Cardiac fibroblast (primary cell): ENCODE measurements at regions not wholly inside any gene's neighbourhood (a gene's known extent, or its start where the extent isn't known, plus 50 kb on each side); places are given as distances from the start of the nearest gene placed in this dataset.
A peak's percentile ranks its signal among the peaks of the same experiment; 100 is the strongest.
"Not testable (repeated sequence)": the region's sequence is repeated elsewhere in the genome, so short reads cannot be mapped to it uniquely, and the experiment has no call there.

ENCODE experiments used
- DNase-seq, 2 donors: peaks; one replicate each; pipeline versions ENCODE4 v3.0.0 to v3.0.0-alpha.2; 2010; ENCODE audit warnings: low read depth in 2 of 2
- H3K4me3 ChIP-seq, 2 donors: replicated peaks in 1 of 2; 1 replicate in 1 of 2; 2 replicates in 1 of 2; pipeline ENCODE4 v1.5.1; 2011; ENCODE audit warnings: low read depth in 2 of 2, low read length in 2 of 2, mild to moderate bottlenecking in 2 of 2, moderate library complexity in 1 of 2
- TF ChIP-seq, protein P1 (sequence below): IDR thresholded peaks from one replicate; pipeline ENCODE4 v1.5.1; 2011; ENCODE audit warnings: low read depth, mild to moderate bottlenecking, low read length, inconsistent platforms

- TF ChIP-seq, protein P1, sequence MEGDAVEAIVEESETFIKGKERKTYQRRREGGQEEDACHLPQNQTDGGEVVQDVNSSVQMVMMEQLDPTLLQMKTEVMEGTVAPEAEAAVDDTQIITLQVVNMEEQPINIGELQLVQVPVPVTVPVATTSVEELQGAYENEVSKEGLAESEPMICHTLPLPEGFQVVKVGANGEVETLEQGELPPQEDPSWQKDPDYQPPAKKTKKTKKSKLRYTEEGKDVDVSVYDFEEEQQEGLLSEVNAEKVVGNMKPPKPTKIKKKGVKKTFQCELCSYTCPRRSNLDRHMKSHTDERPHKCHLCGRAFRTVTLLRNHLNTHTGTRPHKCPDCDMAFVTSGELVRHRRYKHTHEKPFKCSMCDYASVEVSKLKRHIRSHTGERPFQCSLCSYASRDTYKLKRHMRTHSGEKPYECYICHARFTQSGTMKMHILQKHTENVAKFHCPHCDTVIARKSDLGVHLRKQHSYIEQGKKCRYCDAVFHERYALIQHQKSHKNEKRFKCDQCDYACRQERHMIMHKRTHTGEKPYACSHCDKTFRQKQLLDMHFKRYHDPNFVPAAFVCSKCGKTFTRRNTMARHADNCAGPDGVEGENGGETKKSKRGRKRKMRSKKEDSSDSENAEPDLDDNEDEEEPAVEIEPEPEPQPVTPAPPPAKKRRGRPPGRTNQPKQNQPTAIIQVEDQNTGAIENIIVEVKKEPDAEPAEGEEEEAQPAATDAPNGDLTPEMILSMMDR = no peak
- no peak overlapping the region for H3K4me3 ChIP-seq
- DNase-seq = peak; percentile 67 to 78
These were observed 79.7 kb upstream of the ZNF366 start for GRCh38 chr5:72586788-72587530.

GRCh38 chr5:72584466-72584865, 77.3 kb upstream of the ZNF366 start:
- no peak overlapping the region for H3K4me3 ChIP-seq
- DNase-seq = peak in 1 of 2 donors; percentile 67
- TF ChIP-seq, protein P1 = no peak

- not testable (repeated sequence) for H3K4me3 ChIP-seq, DNase-seq
These were observed 72.1 kb upstream of the ZNF366 start for GRCh38 chr5:72579290-72579689.

DNA sequence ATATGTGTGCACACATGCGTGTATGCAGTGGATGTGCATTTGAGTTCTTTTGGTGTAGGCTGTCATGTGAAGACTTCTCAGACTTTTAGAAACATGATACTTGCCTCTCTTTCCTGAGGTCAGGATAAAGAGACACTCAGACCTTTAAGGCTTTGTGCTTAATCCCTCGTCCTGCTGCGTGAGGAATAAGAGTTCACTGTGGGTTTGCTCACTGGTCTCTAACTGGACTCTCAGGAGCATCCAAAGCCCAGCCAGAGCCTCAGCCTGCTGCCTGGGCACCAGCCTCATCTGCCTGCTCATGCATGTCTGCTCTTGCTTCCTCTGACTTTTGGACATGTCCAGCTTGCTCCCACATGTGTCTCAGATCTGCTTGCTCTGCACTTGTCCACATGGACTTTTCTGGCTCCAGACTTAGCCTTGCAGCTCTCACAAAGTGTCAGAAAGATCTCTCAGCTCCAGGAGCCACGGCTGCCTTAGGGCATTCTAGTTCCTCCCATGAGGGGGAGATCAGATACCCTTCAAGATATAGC, 65.1 kb upstream of the ZNF366 start:
- no peak for DNase-seq
- TF ChIP-seq, protein P1 = no peak
- H3K4me3 ChIP-seq = no peak overlapping the region

DNA sequence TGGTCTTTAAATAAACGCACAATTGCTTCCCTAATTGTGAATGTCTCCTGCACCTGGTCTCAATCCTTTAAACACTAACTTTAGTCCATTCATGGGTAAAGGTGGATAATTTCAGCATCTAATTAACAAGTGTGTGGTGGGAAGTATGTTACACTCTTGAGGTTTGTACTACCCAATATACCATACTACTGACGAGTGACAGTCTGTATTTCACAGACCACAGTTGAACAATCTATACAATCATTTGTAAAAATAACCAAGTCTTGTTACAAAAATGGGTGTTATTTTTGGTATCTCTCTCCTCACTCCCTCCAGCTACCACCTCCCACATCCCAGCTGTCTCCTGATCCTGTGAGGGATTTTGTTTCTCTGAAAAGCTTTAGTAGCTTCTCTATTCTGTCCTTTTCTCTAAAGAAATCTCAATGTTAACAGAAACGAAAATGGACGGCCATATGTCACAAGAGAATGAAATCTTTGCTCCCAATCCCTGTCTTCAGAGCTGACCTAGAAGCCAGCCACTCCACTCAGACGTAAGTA, 62.3 kb upstream of the ZNF366 start:
- no peak overlapping the region for H3K4me3 ChIP-seq
- TF ChIP-seq, protein P1 = no peak
- DNase-seq = no peak

GRCh38 chr5:72566746-72567145, 59.5 kb upstream of the ZNF366 start:
- TF ChIP-seq, protein P1 = no peak
- DNase-seq = no peak
- no peak overlapping the region for H3K4me3 ChIP-seq

DNA sequence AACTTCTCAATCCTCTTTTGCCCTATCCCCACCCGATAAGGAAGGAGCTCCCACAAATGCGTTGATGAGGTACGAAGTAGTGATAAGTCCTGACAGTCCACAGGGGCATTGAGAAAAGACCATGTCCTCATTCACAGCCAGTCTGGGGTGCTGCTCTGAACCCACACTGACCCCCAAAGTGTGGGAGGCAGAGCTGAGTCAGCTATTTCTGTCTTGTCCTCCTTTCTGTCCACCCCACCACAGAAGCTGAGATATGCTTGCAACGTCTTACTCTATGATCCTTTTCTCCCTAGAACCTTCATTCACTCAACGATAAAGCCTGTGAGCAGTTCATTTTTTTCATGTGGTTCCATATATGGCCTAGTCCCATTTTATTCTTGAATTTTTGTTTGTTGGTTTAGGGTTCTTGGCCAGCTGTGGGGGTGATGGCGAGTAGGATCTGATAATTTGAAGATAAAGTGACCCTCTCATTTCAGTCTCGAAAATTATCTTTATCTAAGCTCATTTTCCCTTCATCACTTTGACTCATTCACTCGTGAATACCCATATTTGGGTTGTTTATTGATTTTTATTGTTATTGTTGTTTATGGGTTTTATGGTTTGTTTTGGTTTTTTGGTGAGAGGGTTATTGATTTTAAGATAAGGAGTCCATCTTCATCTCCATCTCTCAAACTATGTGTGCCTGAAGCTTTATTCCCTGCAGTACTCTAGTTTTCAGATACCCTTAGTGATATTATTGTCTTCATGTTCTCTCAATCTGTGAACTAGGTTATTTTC, 58.5 kb upstream of the ZNF366 start:
- no peak for DNase-seq
- TF ChIP-seq, protein P1 = no peak
- H3K4me3 ChIP-seq = no peak overlapping the region
